BJ (cell line): ENCODE measurements at regions not wholly inside any gene's neighbourhood (a gene's known extent, or its start where the extent isn't known, plus 50 kb on each side); places are given as distances from the start of the nearest gene placed in this dataset. TPM values are rescaled to one million over a fixed set of nuclear protein-coding genes. Genes with fewer than 3 reads are reported as not detected.

ENCODE experiments used
- CTCF ChIA-PET: fragments of 350-600 bp; formaldehyde crosslinking; extraction: SDS; loops from one replicate; lab custom pipeline; 2021; ENCODE audit warnings: antibody characterized with exemption, inconsistent platforms; lab: Yijun Ruan, JAX
- POLR2A ChIA-PET: fragments of 300-600 bp; sonication (Branson Sonifier 250); formaldehyde crosslinking; extraction: SDS; loops from one replicate; lab custom pipeline; 2021; ENCODE audit warnings: antibody characterized with exemption; lab: Charles Lee
- DNase-seq: peaks from one replicate; pipeline ENCODE4 v3.0.0-alpha.2; 2011; ENCODE audit warnings: low read depth
- H3K27me3 ChIP-seq: 2 replicates; pipeline ENCODE4 v1.6.0; 2011; ENCODE audit warnings: low read length; ENCODE audit not compliant: control insufficient read depth, insufficient read depth
- H3K36me3 ChIP-seq: 2 replicates; pipeline ENCODE4 v1.5.1; 2011; ENCODE audit warnings: low read length; ENCODE audit not compliant: control insufficient read depth, insufficient read depth
- H3K4me3 ChIP-seq: 2 replicates; pipeline ENCODE4 v1.5.1; 2011; ENCODE audit warnings: low read depth, mild to moderate bottlenecking, control low read depth, low read length
- small RNA-seq: library from RNA; depleted of rRNA; stranded (forward); fragments of <200 nt; gene quantifications from one replicate; pipeline ENCODE3, GENCODE V24; 2012; ENCODE audit warnings: low replicate concordance, low read depth; ENCODE audit not compliant: insufficient read length
- TF ChIP-seq, protein P1 (sequence below): IDR thresholded peaks from 2 replicates; pipeline ENCODE4 v1.5.1; 2011; ENCODE audit warnings: low read depth, mild to moderate bottlenecking, control low read depth, inconsistent platforms, low read length, moderate library complexity; ENCODE audit not compliant: insufficient read depth

DNA sequence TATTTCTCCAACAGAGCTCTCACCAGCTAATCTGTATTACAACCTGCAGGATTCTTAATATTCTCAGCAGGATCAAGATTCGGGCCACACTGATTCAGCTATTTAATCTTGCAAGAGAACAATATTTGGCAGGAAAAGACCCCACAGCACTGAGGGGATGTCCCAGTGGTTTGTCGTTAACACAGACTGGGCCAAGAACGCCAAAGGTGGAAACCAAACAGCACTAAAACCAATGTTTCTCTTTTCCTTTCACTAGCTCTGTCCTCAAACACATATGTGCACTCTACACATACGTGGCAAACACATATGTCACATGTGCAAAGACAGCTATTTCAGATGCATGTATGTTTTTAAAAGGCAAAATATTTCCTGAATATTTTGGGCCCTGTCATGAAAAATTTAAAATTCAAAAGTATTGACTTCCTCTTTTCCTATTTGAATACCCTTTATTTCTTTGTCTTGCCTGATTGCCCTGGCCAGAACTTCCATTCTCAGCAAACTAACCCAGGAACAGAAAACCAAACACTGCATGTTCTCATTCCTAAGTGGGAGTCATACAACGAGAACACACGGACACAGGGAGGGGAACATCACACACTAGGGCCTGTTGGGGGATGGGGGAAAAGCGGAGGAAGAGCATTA lies 51.7 kb upstream of the NEBL start:
- DNase-seq, result no peak
- Histone ChIP-seq H3K27me3 (no peaks in the 10 kb centered on the region), H3K4me3 (no peak overlapping the region), H3K36me3 (no peaks in the 10 kb centered on the region)
- TF ChIP-seq, protein P1, sequence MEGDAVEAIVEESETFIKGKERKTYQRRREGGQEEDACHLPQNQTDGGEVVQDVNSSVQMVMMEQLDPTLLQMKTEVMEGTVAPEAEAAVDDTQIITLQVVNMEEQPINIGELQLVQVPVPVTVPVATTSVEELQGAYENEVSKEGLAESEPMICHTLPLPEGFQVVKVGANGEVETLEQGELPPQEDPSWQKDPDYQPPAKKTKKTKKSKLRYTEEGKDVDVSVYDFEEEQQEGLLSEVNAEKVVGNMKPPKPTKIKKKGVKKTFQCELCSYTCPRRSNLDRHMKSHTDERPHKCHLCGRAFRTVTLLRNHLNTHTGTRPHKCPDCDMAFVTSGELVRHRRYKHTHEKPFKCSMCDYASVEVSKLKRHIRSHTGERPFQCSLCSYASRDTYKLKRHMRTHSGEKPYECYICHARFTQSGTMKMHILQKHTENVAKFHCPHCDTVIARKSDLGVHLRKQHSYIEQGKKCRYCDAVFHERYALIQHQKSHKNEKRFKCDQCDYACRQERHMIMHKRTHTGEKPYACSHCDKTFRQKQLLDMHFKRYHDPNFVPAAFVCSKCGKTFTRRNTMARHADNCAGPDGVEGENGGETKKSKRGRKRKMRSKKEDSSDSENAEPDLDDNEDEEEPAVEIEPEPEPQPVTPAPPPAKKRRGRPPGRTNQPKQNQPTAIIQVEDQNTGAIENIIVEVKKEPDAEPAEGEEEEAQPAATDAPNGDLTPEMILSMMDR, result no peak
- ChIA-PET CTCF (no interaction called here), POLR2A (no interaction called here)

Small RNA genes in the stretch of these regions (small RNA-seq; reads per million reads assigned to genes)
- not detected for gene AL158209.2
- not detected for gene RF00017
- gene RNU6-15P, result not detected
